Neutrophil (primary cell): ENCODE measurements at regions not wholly inside any gene's neighbourhood (a gene's known extent, or its start where the extent isn't known, plus 50 kb on each side); places are given as distances from the start of the nearest gene placed in this dataset.

Experiments used
- H3K27ac ChIP-seq: fragments of 200-600 bp; sonication (generic); 2 replicates; pipeline ENCODE4 v1.5.1; 2016; ENCODE audit warnings: mild to moderate bottlenecking, moderate library complexity
- H3K27me3 ChIP-seq: fragments of 200-600 bp; sonication (generic); 2 replicates; pipeline ENCODE4 v1.6.0; 2016; ENCODE audit warnings: mild to moderate bottlenecking
- H3K36me3 ChIP-seq: fragments of 200-600 bp; sonication (generic); 2 replicates; pipeline ENCODE4 v1.5.1; 2017
- H3K4me1 ChIP-seq, 2 experiments: fragments of 200-600 bp in 1 of 2; sonication (generic) in 1 of 2; 1 replicate in 1 of 2; 2 replicates in 1 of 2; pipeline versions ENCODE4 v1.5.1 to v1.6.1; 2013 to 2016; ENCODE audit warnings: low read depth in 1 of 2, low read length in 1 of 2, mild to moderate bottlenecking in 1 of 2, moderate library complexity in 1 of 2; ENCODE audit not compliant: control insufficient read depth in 1 of 2, insufficient read depth in 1 of 2
- H3K4me3 ChIP-seq, 2 experiments: fragments of 200-600 bp in 1 of 2; sonication (generic) in 1 of 2; 1 replicate in 1 of 2; 2 replicates in 1 of 2; pipeline ENCODE4 v1.5.1; 2013 to 2016; ENCODE audit warnings: low read depth in 1 of 2, low read length in 1 of 2, mild to moderate bottlenecking in 1 of 2, moderate library complexity in 1 of 2
- H3K9me3 ChIP-seq: fragments of 200-600 bp; sonication (generic); 2 replicates; pipeline ENCODE4 v1.5.1; 2016
- TF ChIP-seq, protein P1 (sequence below): fragments of 200-600 bp; sonication (generic); IDR thresholded peaks from 2 replicates; pipeline ENCODE4 v1.5.1; 2016; ENCODE audit warnings: antibody characterized with exemption

DNA sequence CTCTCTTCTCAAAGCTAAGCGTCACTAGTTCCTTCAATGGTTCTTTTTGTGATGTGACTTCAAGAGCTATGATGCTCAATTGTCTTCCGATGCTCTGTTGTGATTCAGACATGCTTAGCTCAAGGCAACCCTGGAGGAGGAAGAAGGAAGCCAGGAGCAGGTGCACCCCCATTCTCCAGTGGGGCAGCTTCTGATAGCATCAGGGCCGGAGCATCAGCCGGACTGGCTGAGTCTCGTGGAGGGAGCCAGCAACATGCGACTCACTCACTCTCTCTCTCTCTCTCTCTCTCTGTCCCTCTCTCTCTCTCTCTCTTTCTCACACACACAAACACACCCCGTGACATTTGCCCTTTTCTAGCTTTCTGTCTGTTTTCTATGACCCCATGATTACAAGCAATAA is 140.2 kb downstream of the HSD17B3 start:
- Histone ChIP-seq H3K4me3 (no peak overlapping the region), H3K27me3 (no peaks in the 10 kb centered on the region), H3K36me3 (no peaks in the 10 kb centered on the region), H3K9me3 (no peaks in the 10 kb centered on the region), H3K4me1 (no peaks in the 10 kb centered on the region), H3K27ac (no peak overlapping the region)
- TF ChIP-seq, protein P1, sequence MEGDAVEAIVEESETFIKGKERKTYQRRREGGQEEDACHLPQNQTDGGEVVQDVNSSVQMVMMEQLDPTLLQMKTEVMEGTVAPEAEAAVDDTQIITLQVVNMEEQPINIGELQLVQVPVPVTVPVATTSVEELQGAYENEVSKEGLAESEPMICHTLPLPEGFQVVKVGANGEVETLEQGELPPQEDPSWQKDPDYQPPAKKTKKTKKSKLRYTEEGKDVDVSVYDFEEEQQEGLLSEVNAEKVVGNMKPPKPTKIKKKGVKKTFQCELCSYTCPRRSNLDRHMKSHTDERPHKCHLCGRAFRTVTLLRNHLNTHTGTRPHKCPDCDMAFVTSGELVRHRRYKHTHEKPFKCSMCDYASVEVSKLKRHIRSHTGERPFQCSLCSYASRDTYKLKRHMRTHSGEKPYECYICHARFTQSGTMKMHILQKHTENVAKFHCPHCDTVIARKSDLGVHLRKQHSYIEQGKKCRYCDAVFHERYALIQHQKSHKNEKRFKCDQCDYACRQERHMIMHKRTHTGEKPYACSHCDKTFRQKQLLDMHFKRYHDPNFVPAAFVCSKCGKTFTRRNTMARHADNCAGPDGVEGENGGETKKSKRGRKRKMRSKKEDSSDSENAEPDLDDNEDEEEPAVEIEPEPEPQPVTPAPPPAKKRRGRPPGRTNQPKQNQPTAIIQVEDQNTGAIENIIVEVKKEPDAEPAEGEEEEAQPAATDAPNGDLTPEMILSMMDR, result no peak

DNA sequence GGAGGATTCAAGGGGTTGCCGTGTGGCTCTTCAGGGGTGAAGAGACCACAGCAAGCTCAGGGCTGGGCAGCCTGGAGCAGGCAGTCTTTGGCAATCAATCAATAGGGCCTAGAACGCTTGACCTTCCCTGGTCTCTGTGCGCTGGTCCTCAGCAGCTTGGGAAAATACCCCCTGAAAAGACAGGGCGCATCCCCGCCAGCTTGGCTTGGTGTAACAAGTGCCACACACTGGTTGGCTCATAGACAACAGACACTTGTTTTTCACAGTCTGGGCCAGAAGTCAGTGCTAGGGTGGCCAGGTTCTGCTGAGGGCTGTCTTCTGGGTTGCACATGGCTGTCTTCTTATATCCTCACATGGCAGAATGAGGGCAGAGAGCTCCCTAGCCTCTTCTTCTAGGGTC is 141.1 kb downstream of the HSD17B3 start:
- H3K9me3 ChIP-seq, result no peaks in the 10 kb centered on the region
- no peak overlapping the region for H3K4me3 ChIP-seq
- H3K27me3 ChIP-seq, result no peaks in the 10 kb centered on the region
- TF ChIP-seq, protein P1, result no peak
- no peak overlapping the region for H3K27ac ChIP-seq
- no peaks in the 10 kb centered on the region for H3K4me1 ChIP-seq
- no peaks in the 10 kb centered on the region for H3K36me3 ChIP-seq

DNA sequence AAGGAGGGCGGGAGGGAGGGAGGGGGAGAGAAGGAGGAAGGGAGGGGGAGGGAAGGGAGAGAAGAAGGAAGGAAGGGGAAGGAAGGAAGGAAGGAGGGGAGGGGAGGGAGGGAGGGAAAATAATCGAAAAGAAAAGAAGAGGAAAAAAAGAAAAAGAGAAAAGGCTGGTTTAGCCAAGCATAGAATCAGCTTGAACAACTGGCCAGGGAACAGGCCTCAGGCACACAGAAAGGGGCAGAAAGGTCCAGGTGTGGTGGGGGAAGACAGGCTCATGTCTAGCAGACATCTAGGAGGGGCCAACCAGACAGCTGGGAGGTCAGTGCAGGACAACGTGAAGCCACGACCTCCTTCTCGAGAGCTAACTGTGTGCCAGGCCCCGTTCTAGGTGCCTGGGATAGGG is 141.8 kb downstream of the HSD17B3 start:
- Histone ChIP-seq H3K9me3 (no peaks in the 10 kb centered on the region), H3K4me3 (no peak overlapping the region), H3K4me1 (no peaks in the 10 kb centered on the region), H3K36me3 (no peaks in the 10 kb centered on the region), H3K27ac (no peak overlapping the region), H3K27me3 (no peaks in the 10 kb centered on the region)
- TF ChIP-seq, protein P1, result no peak

DNA sequence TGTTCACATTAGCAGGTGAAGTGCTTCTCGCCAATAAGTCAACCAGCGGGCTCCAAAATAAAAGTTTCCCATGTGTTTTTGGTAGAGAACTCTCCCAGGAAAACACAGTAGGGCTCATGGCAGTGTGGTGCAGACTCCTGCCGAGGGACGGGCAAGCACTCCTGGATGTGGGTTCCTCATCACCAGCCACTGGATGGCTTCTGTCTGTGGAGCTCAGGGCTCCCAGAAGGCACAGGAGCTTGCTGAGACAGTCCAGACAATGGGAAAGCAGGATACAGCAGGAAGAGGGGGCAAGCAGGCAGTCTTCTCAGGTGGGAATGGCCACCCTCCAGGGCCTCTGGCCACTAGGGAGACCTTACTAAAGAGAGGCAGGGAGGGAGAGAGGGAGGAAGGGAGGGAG is 142.4 kb downstream of the HSD17B3 start:
- Histone ChIP-seq H3K36me3 (no peaks in the 10 kb centered on the region), H3K27ac (no peak overlapping the region), H3K4me1 (no peaks in the 10 kb centered on the region), H3K9me3 (no peaks in the 10 kb centered on the region), H3K27me3 (no peaks in the 10 kb centered on the region), H3K4me3 (no peak overlapping the region)
- TF ChIP-seq, protein P1, result no peak

DNA sequence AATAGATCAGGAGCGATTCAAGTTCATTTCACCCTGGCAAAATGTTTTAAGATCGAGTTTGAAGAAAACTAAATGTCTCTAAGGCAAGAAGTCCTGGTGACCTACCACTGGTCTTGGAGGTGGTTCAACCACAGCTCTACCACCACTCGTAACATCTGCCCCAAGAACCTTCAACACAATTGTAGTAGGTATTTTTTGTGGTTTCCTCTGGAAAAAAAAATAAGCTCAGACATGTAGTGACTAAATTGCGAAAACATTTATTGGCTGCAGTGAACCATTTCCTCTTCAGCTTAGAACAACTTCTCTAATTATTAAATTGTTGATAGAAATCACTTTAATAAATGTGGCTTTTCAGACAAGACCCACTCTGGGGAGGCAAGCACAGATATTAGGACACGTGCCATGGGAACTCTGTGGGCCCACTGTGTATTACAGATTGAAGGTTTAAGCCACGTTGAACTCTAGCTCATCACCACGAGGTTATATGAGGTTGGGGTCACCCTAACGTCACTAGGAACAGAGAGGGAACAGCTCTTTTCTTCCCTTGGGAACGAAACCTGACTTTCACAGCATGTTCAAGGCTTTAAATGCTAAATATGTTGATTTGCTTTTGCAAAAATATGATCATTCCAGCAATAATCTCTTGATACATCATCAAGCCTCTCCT is 142.9 kb downstream of the HSD17B3 start:
- Histone ChIP-seq H3K27ac (no peak overlapping the region), H3K4me1 (no peaks in the 10 kb centered on the region), H3K4me3 (no peak overlapping the region), H3K27me3 (no peaks in the 10 kb centered on the region), H3K9me3 (no peaks in the 10 kb centered on the region), H3K36me3 (no peaks in the 10 kb centered on the region)
- TF ChIP-seq, protein P1, result no peak
